PC-3 (cell line): ENCODE measurements at regions not wholly inside any gene's neighbourhood (a gene's known extent, or its start where the extent isn't known, plus 50 kb on each side); places are given as distances from the start of the nearest gene placed in this dataset.

Experiments
- EZH2 ChIP-seq: fragments of 300-600 bp; sonication (generic); IDR thresholded peaks from one replicate; pipeline ENCODE4 v1.6.1; 2017; ENCODE audit warnings: antibody characterized with exemption, mild to moderate bottlenecking, low read length; ENCODE audit not compliant: unreplicated experiment
- EZH2phosphoT487 ChIP-seq: fragments of 300-600 bp; sonication (generic); IDR thresholded peaks from 2 replicates; pipeline ENCODE4 v1.6.1; 2018; ENCODE audit warnings: mild to moderate bottlenecking, antibody characterized with exemption, low read length, borderline replicate concordance
- TF ChIP-seq, protein P1 (sequence below): fragments of 300-600 bp; sonication (generic); conservative IDR thresholded peaks from 2 replicates; pipeline ENCODE4 v1.5.1; 2017; ENCODE audit warnings: antibody characterized with exemption, low read depth, mild to moderate bottlenecking, low read length

GRCh38 chr12:90682398-90682797, 272.6 kb downstream of the CCER1 start:
- TF ChIP-seq, protein P1, sequence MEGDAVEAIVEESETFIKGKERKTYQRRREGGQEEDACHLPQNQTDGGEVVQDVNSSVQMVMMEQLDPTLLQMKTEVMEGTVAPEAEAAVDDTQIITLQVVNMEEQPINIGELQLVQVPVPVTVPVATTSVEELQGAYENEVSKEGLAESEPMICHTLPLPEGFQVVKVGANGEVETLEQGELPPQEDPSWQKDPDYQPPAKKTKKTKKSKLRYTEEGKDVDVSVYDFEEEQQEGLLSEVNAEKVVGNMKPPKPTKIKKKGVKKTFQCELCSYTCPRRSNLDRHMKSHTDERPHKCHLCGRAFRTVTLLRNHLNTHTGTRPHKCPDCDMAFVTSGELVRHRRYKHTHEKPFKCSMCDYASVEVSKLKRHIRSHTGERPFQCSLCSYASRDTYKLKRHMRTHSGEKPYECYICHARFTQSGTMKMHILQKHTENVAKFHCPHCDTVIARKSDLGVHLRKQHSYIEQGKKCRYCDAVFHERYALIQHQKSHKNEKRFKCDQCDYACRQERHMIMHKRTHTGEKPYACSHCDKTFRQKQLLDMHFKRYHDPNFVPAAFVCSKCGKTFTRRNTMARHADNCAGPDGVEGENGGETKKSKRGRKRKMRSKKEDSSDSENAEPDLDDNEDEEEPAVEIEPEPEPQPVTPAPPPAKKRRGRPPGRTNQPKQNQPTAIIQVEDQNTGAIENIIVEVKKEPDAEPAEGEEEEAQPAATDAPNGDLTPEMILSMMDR = no peak
- TF ChIP-seq EZH2phosphoT487 = no peak
- TF ChIP-seq EZH2 = no peak
